ENCODE measurements at regions not wholly inside any gene's neighbourhood (a gene's known extent, or its start where the extent isn't known, plus 50 kb on each side); places are given as distances from the start of the nearest gene placed in this dataset.

GRCh38 chr9:1200847-1201251 is 150.7 kb downstream of the DMRT2 start:
- TF ChIP-seq EZH2 (IDR thresholded peaks at IDR 0.05; ENCODE audit: borderline replicate concordance, low read depth, low read length, severe bottlenecking) (no peak), CTCF (IDR thresholded peaks at IDR 0.05; ENCODE audit: borderline replicate concordance, extremely low read depth, low read length, poor library complexity, severe bottlenecking) (no peak)

Measured in DND-41 (cell line).